GM19468 (cell line): ENCODE measurements at regions not wholly inside any gene's neighbourhood (a gene's known extent, or its start where the extent isn't known, plus 50 kb on each side); places are given as distances from the start of the nearest gene placed in this dataset.

ENCODE experiments used
- ATAC-seq: cut with Tn5 transposase; IDR thresholded peaks from one replicate; pipeline ENCODE4 v1.9.1; 2021; ENCODE audit warnings: mild to moderate bottlenecking, moderate library complexity, moderate number of reproducible peaks; ENCODE audit not compliant: unreplicated experiment; ENCODE audit errors: extremely low read depth

DNA sequence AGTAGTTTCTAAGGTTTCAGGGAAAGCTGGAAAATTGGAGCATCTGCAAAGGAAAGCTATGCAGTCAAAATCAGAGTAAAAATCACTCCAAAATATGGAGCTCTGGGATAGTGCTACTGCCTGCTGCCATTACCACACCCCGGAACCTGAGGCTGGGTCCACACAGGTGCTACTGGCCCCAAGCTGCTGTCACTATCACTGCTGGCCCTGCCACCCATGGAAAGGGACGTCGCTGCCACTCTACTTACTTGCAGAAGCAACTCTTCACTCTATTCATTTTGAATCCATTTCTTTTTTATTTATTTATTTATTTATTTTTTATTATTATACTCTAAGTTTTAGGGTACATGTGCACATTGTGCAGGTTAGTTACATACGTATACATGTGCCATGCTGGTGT lies 60.3 kb upstream of the RGS18 start:
- no peak for ATAC-seq

DNA sequence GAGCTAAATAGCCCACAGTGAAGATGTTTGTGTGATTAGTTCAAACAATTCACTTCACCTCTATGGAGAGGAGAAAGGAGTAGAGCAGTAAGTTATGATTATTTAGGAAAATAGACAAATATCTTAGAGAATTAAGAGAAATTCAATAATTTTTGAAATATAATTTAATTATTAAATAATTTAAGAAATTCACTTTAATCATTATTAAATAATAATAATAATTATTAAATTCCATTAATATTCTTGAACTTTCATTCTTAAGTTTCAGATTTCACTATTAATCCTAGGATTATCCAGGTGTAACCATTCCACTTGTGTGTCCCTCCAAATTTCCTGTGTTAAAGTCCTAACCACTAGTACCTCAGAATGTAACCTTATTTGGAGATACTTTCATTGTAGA lies 58.9 kb upstream of the RGS18 start:
- no peak for ATAC-seq

DNA sequence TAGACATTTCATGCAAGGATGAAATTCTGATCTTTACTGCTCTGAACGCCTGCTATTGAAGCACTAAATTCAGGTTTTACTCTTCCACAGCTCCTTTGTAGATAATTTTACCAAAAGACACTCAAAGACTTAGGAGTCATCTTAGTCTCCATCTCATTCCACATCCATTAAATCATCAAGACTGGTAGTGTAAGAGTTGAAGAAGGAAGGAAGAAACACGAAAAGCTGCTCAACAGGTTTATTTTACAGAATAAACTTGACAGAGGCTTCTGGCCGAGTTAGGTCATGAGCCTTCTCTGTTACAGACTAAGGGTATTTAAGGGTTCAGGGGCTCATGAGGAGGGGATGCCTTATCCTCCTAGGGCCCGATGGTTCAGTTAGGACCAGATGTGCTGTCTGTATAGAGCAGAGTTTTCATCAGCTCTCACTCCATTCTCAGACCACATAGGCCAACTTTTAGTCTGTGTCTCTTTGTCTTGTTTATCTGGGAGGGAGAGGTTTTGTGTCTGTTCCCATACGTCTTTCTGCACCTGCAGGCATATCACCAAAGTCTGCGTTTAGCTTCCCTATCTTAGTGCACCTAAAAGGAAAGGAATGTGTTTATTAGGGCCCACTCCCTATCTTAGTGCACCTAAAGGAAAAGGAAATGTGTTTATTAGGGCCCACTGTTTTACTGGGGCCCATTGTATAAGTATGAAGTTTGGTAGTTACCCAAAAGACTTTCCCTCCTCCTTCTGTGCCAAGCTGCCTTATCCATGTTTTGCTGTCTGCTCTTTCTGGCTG lies 57.4 kb upstream of the RGS18 start:
- no peak for ATAC-seq

DNA sequence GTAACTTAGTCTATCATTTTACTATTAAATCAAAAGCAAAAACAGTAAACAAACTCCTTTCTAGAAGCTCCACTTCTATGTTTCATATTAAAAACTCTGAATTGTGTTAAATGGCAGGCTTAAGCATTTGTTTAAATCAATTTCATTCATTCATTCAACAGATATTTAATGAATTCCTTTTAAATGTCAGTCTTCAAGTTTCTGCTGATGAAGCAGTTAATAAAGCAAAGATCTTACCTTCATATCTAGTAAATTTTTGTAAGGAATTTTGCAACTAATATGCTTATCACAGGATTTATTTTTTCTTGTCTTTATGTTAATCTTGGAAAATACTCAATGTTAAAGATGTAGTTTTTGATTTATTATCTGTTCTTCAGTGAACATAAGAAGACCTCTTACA lies 54.1 kb upstream of the RGS18 start:
- ATAC-seq = no peak

DNA sequence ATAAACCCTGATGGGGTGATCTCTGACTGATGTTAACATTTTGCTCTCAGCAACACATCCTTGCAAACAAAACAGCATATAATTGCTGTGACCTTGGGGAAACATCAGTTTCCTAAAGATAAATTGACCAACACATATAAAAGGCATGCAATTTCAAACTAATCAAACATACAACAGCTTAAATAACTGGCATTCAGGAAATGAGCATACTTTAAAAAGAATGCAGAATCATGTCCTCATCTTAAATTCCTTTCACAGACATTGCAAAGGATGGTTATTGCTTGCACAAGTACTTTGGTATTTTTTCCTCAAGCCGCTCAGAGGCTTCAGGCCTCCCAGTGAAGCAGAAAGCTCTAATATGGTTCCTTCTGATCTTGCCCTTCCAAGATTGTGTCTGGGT lies 53.4 kb upstream of the RGS18 start:
- no peak for ATAC-seq

DNA sequence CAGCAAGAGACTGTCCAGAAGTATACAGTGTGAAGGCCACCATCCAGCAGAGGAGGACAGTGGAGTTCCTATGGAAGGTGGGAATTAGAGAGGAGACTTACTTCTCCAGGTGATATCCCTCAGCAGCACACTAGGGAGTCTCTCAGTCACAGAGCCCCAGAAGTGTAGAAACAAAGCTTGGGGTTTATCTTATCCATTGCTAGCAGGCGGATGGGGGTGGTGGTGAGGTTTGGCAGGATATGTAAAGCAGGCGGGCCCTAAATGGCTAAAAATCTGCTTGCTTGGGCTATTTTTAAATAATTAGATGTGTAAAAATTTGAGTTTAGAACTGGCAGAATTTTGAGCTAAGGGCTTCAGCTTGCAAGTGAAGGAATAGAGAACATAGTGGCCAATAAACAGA lies 50.1 kb upstream of the RGS18 start:
- no peak for ATAC-seq
